Ascending aorta (tissue), 2 donors: ENCODE measurements at regions not wholly inside any gene's neighbourhood (a gene's known extent, or its start where the extent isn't known, plus 50 kb on each side); places are given as distances from the start of the nearest gene placed in this dataset.
"Not testable (repeated sequence)": the region's sequence is repeated elsewhere in the genome, so short reads cannot be mapped to it uniquely, and the experiment has no call there.

Source experiments
- DNase-seq, 2 donors: peaks; one replicate each; pipeline ENCODE4 v3.0.0-alpha.2; 2019; ENCODE audit warnings: low spot score in 2 of 2
- H3K27ac ChIP-seq, 2 donors: fragments of 200-600 bp; sonication (generic); one replicate each; pipeline ENCODE4 v1.5.1; 2016 to 2017; ENCODE audit warnings: mild to moderate bottlenecking in 1 of 2
- H3K27me3 ChIP-seq: fragments of 200-600 bp; sonication (generic); one replicate; pipeline ENCODE4 v1.5.1; 2017
- H3K36me3 ChIP-seq, 2 donors: fragments of 200-600 bp; sonication (generic); one replicate each; pipeline ENCODE4 v1.5.1; 2016
- H3K4me1 ChIP-seq, 2 donors: fragments of 200-600 bp; sonication (generic); one replicate each; pipeline ENCODE4 v1.5.1; 2016 to 2017; ENCODE audit warnings: mild to moderate bottlenecking in 1 of 2
- H3K4me3 ChIP-seq, 2 donors: fragments of 200-600 bp; sonication (generic); one replicate each; pipeline ENCODE4 v1.5.1; 2016 to 2017; ENCODE audit warnings: mild to moderate bottlenecking in 1 of 2
- H3K9me3 ChIP-seq, 2 donors: fragments of 200-600 bp; sonication (generic); one replicate each; pipeline ENCODE4 v1.5.1; 2016
- CTCF ChIP-seq, 3 experiments: fragments of 200-600 bp in 2 of 3; fragments of 450-650 bp in 1 of 3; sonication (generic) in 2 of 3; IDR thresholded peaks; one replicate each; pipeline ENCODE4 v1.5.1; 2016 to 2019; ENCODE audit warnings: antibody characterized with exemption in 3 of 3, mild to moderate bottlenecking in 1 of 3, moderate library complexity in 1 of 3
- intact Hi-C: fragments of 100-400 bp; cut with DNase I; formaldehyde crosslinking; loops from one replicate; pipeline ENCODE4 v1.15.1; 2023

GRCh38 chr16:48959747-48960146, 321.9 kb downstream of the CBLN1 start:
- H3K36me3 ChIP-seq, result no peaks in the 10 kb centered on the region
- no peak for TF ChIP-seq CTCF (IDR thresholded peaks at IDR 0.05)
- no peaks in the 10 kb centered on the region for H3K27me3 ChIP-seq
- H3K27ac ChIP-seq, result no peak overlapping the region
- intact Hi-C loops, result no loop called here
- no peak for DNase-seq
- no peaks in the 10 kb centered on the region for H3K4me1 ChIP-seq
- H3K9me3 ChIP-seq, result no peaks in the 10 kb centered on the region
- no peak overlapping the region for H3K4me3 ChIP-seq

- H3K27ac ChIP-seq, result no peak overlapping the region
- no peak overlapping the region for H3K4me3 ChIP-seq
- H3K36me3 ChIP-seq, result no peaks in the 10 kb centered on the region
- intact Hi-C loops, result no loop called here
- no peaks in the 10 kb centered on the region for H3K9me3 ChIP-seq
- no peaks in the 10 kb centered on the region for H3K4me1 ChIP-seq
- TF ChIP-seq CTCF (IDR thresholded peaks at IDR 0.05), result no peak
- H3K27me3 ChIP-seq, result no peaks in the 10 kb centered on the region
- no peak for DNase-seq
Measured at GRCh38 chr16:48959204-48959603, 322.4 kb downstream of the CBLN1 start.

- H3K27me3 ChIP-seq, result no peaks in the 10 kb centered on the region
- no peak overlapping the region for H3K27ac ChIP-seq
- H3K4me3 ChIP-seq, result no peak overlapping the region
- no peak for DNase-seq
- H3K9me3 ChIP-seq, result no peaks in the 10 kb centered on the region
- H3K4me1 ChIP-seq, result no peaks in the 10 kb centered on the region
- H3K36me3 ChIP-seq, result no peaks in the 10 kb centered on the region
- no peak for TF ChIP-seq CTCF (IDR thresholded peaks at IDR 0.05)
- intact Hi-C loops, result no loop called here
Measured at GRCh38 chr16:48958681-48959080, 323.0 kb downstream of the CBLN1 start.

- H3K4me3 ChIP-seq, result no peak overlapping the region
- no peak for TF ChIP-seq CTCF (IDR thresholded peaks at IDR 0.05)
- no peaks in the 10 kb centered on the region for H3K4me1 ChIP-seq
- H3K36me3 ChIP-seq, result no peaks in the 10 kb centered on the region
- intact Hi-C loops, result no loop called here
- no peak overlapping the region for H3K27ac ChIP-seq
- H3K27me3 ChIP-seq, result no peaks in the 10 kb centered on the region
- DNase-seq, result no peak
- H3K9me3 ChIP-seq, result no peaks in the 10 kb centered on the region
Measured at GRCh38 chr16:48956620-48957019, 325.0 kb downstream of the CBLN1 start.

- Histone ChIP-seq H3K27me3 (no peaks in the 10 kb centered on the region), H3K4me1 (no peaks in the 10 kb centered on the region), H3K36me3 (no peaks in the 10 kb centered on the region), H3K4me3 (no peak overlapping the region), H3K27ac (no peak overlapping the region), H3K9me3 (no peaks in the 10 kb centered on the region)
- no peak for TF ChIP-seq CTCF (IDR thresholded peaks at IDR 0.05)
- no peak for DNase-seq
- intact Hi-C loops, result no loop called here
Measured at GRCh38 chr16:48955837-48956236, 325.8 kb downstream of the CBLN1 start.

- H3K27me3 ChIP-seq, H3K36me3 ChIP-seq, H3K4me1 ChIP-seq, H3K27ac ChIP-seq, DNase-seq, H3K4me3 ChIP-seq, H3K9me3 ChIP-seq, intact Hi-C loops: not testable (repeated sequence)
Measured at GRCh38 chr16:48951621-48952125, 330.0 kb downstream of the CBLN1 start.
